ENCODE measurements at regions not wholly inside any gene's neighbourhood (a gene's known extent, or its start where the extent isn't known, plus 50 kb on each side); places are given as distances from the start of the nearest gene placed in this dataset.

DNA sequence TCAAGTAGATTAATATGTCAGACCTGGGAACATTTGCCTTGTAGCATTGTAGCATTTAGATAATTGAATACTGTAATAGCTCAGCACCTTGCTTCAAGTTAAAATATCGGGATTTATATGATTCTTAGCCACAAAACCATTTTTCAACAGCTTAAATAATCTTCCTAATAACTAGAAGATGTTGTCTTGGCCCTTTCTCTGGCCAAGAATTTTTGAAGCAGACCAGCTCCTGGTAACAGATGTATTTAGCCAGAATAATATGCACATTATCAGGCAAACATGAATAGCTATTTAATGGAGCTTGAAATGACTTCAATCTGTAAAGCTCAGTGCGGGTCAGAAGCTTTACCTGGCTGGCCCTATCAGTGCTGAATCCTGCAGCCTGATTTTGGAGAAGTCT is 913.1 kb downstream of the AACS start:
- H3K79me2 ChIP-seq (ENCODE audit: insufficient read depth, low read depth, low read length), result no peaks in the 10 kb centered on the region
- H2AFZ ChIP-seq (ENCODE audit: low read length), result no peak overlapping the region
- no peaks in the 10 kb centered on the region for H3K4me1 ChIP-seq (ENCODE audit: insufficient read depth, low read length, poor library complexity, severe bottlenecking)
- H3K4me3 ChIP-seq (ENCODE audit: low read depth, low read length, poor library complexity, severe bottlenecking), result no peak overlapping the region
- H3K36me3 ChIP-seq (ENCODE audit: insufficient read depth, low read length), result no peaks in the 10 kb centered on the region
- CTCF ChIA-PET (ENCODE audit: unreplicated experiment), result no interaction called here
- no TSS peak for BruUV-seq (replicated peaks)
- intact Hi-C loops (cut with micrococcal nuclease; ENCODE audit: unreplicated experiment), result no loop called here
- POLR2A ChIA-PET, result interaction anchor here (1.0 kb wide), 1 partner anchor 22 kb away, joined by 3 read pairs; no protein-coding TSS in a partner anchor
- TF ChIP-seq EZH2phosphoT487 (IDR thresholded peaks at IDR 0.05; ENCODE audit: borderline replicate concordance, low read depth, low read length), result no peak
- TF ChIP-seq, protein P1, sequence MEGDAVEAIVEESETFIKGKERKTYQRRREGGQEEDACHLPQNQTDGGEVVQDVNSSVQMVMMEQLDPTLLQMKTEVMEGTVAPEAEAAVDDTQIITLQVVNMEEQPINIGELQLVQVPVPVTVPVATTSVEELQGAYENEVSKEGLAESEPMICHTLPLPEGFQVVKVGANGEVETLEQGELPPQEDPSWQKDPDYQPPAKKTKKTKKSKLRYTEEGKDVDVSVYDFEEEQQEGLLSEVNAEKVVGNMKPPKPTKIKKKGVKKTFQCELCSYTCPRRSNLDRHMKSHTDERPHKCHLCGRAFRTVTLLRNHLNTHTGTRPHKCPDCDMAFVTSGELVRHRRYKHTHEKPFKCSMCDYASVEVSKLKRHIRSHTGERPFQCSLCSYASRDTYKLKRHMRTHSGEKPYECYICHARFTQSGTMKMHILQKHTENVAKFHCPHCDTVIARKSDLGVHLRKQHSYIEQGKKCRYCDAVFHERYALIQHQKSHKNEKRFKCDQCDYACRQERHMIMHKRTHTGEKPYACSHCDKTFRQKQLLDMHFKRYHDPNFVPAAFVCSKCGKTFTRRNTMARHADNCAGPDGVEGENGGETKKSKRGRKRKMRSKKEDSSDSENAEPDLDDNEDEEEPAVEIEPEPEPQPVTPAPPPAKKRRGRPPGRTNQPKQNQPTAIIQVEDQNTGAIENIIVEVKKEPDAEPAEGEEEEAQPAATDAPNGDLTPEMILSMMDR (conservative IDR thresholded peaks at IDR 0.05; ENCODE audit: low read length), result no peak
- H3K9me2 ChIP-seq (ENCODE audit: insufficient read depth, low read length), result no peaks in the 10 kb centered on the region
- no peaks in the 10 kb centered on the region for H3K9me3 ChIP-seq (ENCODE audit: low read length)
- no peak overlapping the region for H3K4me2 ChIP-seq (ENCODE audit: low read length)
- H4K20me1 ChIP-seq (ENCODE audit: insufficient read depth, low read length), result no peaks in the 10 kb centered on the region
- H3K27ac ChIP-seq (ENCODE audit: low read depth, low read length, poor library complexity, severe bottlenecking), result no peak overlapping the region
- no peak for DNase-seq (ENCODE audit: low spot score)

DNA sequence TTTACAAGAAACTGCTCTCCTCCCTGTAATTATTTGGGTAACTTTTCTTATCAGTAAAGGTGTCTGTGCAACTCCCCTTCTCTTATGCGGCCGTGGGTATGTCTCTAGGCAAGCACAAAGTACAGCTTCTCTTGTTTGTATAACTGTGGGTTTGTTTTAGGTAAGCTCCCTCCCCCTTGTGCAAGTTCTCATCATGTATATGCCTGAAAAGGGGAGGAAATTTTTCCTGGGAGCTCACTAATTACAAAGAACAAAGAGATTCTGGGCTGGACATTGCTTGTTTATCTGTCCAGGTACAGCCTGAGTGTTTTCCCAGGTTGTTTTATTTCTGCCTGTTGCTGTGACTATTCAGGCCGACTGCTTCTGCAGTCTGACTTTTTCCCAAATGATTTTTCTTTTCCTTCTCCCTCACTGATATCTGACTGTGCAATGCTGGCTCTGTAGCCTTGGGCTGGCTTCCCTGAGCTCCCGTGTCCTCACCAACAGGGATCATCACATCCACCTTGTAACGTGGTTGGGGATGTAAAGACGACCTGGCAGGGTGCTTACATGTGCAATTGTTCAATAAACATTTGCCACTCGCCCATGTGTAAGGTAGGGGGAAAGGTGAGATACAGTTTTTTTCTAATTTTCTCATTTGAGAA is 916.5 kb downstream of the AACS start:
- no peak for TF ChIP-seq EZH2phosphoT487 (IDR thresholded peaks at IDR 0.05; ENCODE audit: borderline replicate concordance, low read depth, low read length)
- TF ChIP-seq, protein P1 (conservative IDR thresholded peaks at IDR 0.05; ENCODE audit: low read length), result no peak
- Histone ChIP-seq H3K4me3 (ENCODE audit: low read depth, low read length, poor library complexity, severe bottlenecking) (no peak overlapping the region), H3K4me2 (ENCODE audit: low read length) (no peak overlapping the region), H3K9me3 (ENCODE audit: low read length) (no peaks in the 10 kb centered on the region), H3K9me2 (ENCODE audit: insufficient read depth, low read length) (no peaks in the 10 kb centered on the region), H3K79me2 (ENCODE audit: insufficient read depth, low read depth, low read length) (no peaks in the 10 kb centered on the region), H3K36me3 (ENCODE audit: insufficient read depth, low read length) (no peaks in the 10 kb centered on the region), H3K27ac (ENCODE audit: low read depth, low read length, poor library complexity, severe bottlenecking) (no peak overlapping the region), H3K4me1 (ENCODE audit: insufficient read depth, low read length, poor library complexity, severe bottlenecking) (no peaks in the 10 kb centered on the region), H4K20me1 (ENCODE audit: insufficient read depth, low read length) (no peaks in the 10 kb centered on the region), H2AFZ (ENCODE audit: low read length) (no peak overlapping the region)
- ChIA-PET CTCF (ENCODE audit: unreplicated experiment) (no interaction called here), POLR2A (no interaction called here)
- DNase-seq (ENCODE audit: low spot score), result no peak
- intact Hi-C loops (cut with micrococcal nuclease; ENCODE audit: unreplicated experiment), result no loop called here
- no TSS peak for BruUV-seq (replicated peaks)

DNA sequence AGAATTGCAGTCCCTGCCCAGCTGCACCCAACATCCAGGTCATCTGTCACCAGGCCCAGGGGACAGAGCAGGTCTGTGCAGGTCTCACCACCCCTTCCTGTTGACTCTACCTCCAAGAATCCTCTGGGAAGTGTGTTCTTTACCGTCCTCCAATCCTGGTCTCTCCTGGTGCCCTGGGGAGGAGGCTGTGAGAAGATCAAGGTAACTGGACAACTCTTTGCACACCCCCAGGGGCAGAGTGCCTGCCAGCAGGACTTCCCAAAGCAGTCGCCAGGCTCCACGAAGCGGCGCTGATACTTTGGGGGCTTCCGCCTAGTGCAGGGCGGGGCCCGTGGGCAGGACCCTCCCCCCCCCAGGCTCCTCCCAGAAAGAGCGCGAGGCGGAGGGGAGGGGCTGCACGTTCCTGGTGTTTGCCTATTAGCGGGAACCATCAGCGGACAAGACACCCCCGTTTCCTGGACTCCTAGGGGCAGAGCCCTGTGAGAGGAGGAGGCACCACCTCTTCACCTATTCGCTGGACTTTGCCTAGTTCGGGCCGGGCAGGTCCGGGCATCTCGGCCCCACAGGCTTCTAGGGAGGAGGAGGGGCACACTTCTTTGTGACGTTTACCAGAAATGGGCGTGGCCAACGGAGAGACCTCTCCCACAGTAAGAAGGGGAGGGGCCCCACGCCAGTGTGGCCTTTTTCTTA is 918.0 kb downstream of the AACS start:
- no peak for TF ChIP-seq EZH2phosphoT487 (IDR thresholded peaks at IDR 0.05; ENCODE audit: borderline replicate concordance, low read depth, low read length)
- TF ChIP-seq, protein P1 (conservative IDR thresholded peaks at IDR 0.05; ENCODE audit: low read length), result no peak
- CTCF ChIA-PET (ENCODE audit: unreplicated experiment), result no interaction called here
- H3K4me2 ChIP-seq (ENCODE audit: low read length), result no peak overlapping the region

More for the DNA sequence above, 918.0 kb downstream of the AACS start:
- Histone ChIP-seq H3K27ac (ENCODE audit: low read depth, low read length, poor library complexity, severe bottlenecking) (no peak overlapping the region), H4K20me1 (ENCODE audit: insufficient read depth, low read length) (no peaks in the 10 kb centered on the region), H3K9me2 (ENCODE audit: insufficient read depth, low read length) (no peaks in the 10 kb centered on the region), H3K9me3 (ENCODE audit: low read length) (no peaks in the 10 kb centered on the region), H3K4me3 (ENCODE audit: low read depth, low read length, poor library complexity, severe bottlenecking) (no peak overlapping the region), H3K79me2 (ENCODE audit: insufficient read depth, low read depth, low read length) (no peaks in the 10 kb centered on the region), H2AFZ (ENCODE audit: low read length) (no peak overlapping the region), H3K36me3 (ENCODE audit: insufficient read depth, low read length) (no peaks in the 10 kb centered on the region), H3K4me1 (ENCODE audit: insufficient read depth, low read length, poor library complexity, severe bottlenecking) (no peaks in the 10 kb centered on the region)
- no peak for DNase-seq (ENCODE audit: low spot score)
- no TSS peak for BruUV-seq (replicated peaks)
- POLR2A ChIA-PET, result no interaction called here
- intact Hi-C loops (cut with micrococcal nuclease; ENCODE audit: unreplicated experiment), result no loop called here
